NCI-H82 (cell line): ENCODE measurements at regions not wholly inside any gene's neighbourhood (a gene's known extent, or its start where the extent isn't known, plus 50 kb on each side); places are given as distances from the start of the nearest gene placed in this dataset.

ENCODE experiments used
- DNase-seq: peaks from one replicate; lab custom pipeline; 2025; lab: John Stamatoyannopoulos, UW

DNA sequence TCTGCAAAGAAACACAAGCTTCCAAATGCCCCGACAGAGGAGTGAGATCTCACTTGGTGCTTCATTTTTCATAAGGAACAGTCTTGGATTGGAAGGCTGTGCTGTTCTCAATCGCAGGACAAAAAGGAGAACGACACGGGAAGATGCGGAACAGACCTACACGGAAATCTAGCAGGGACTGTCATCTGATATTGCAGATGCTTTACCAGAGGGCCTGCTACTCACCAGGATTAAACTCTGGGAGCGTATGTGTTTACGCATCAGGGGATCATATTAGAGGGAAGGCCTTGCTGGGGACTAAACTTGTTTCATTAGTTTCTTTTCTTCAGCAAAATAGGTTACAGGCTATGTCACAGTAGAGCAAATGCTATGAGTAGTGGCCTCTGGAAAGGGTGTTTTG lies 82.8 kb upstream of the EEPD1 start:
- peak; percentile 64 for DNase-seq

DNA sequence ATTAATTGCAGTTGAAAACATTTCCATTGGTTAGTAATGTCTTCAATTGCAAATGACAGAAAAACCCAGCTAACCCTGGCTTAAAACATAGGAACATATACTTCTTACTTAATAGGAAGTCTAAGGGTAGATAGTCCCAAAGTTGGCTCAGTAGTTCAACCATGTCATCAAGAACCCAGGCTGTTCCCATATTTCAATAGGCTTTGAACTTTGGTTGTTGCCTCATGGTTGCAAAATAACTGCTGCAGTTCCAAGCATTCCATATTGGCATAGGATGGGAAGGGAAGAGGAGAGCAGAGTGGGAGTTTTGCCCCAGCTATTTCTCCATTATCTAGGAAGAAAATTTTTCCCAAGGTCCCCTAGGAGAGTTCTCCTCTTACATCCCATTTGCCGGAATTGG lies 81.4 kb upstream of the EEPD1 start:
- no peak for DNase-seq

DNA sequence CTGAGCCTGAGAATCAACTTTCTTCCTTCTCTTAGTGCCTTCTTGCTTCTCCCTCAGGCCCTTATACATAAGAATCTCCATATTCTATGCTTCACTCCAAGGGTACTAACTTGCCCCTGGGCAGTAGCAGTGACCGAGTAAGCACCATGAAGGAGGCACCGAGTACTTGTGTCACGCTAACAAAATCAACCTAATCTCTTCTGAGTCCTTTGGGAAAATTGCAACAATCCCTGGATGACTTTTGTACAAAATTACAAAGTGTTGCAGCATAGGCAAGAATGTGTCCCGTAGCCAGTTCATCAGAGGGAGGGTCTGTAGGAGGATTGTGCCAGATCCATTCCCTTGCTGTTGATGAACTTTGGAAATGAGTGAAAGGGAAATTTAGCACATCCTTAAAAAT lies 80.4 kb upstream of the EEPD1 start:
- no peak for DNase-seq

DNA sequence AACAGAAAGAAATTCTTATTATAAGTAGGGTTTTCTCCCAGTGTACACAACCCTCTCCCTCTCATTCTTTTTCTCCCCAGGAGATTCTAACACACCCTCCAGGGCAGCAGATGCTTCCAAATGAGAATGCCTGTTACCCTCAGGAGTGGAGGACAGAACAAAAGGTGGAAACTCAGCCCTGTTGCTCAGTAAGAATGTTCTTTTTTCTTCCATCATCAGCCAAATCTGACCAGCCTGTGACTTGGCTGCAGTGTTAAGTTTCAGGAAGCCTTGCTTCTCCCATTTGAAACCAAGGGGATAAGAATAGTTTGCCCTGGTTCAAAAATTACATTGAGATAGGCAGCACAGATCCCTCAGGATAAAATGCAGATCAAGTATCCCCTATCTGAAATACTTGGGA lies 77.5 kb upstream of the EEPD1 start:
- DNase-seq = no peak

GRCh38 chr7:36076074-36076473 lies 77.0 kb upstream of the EEPD1 start:
- DNase-seq = no peak

GRCh38 chr7:36078816-36079360 lies 74.2 kb upstream of the EEPD1 start:
- no peak for DNase-seq

GRCh38 chr7:36079446-36080025 lies 73.5 kb upstream of the EEPD1 start:
- DNase-seq = no peak

GRCh38 chr7:36080843-36081242 lies 72.2 kb upstream of the EEPD1 start:
- DNase-seq = no peak

GRCh38 chr7:36082216-36082615 lies 70.8 kb upstream of the EEPD1 start:
- DNase-seq = no peak

GRCh38 chr7:36082910-36083309 lies 70.1 kb upstream of the EEPD1 start:
- DNase-seq = peak; percentile 9

- no peak for DNase-seq
These were observed 69.3 kb upstream of the EEPD1 start for GRCh38 chr7:36083626-36084380.

- DNase-seq = peak; percentile 64
These were observed 68.5 kb upstream of the EEPD1 start for GRCh38 chr7:36084485-36085091.

- DNase-seq = no peak
These were observed 68.0 kb upstream of the EEPD1 start for GRCh38 chr7:36085096-36085495.

DNA sequence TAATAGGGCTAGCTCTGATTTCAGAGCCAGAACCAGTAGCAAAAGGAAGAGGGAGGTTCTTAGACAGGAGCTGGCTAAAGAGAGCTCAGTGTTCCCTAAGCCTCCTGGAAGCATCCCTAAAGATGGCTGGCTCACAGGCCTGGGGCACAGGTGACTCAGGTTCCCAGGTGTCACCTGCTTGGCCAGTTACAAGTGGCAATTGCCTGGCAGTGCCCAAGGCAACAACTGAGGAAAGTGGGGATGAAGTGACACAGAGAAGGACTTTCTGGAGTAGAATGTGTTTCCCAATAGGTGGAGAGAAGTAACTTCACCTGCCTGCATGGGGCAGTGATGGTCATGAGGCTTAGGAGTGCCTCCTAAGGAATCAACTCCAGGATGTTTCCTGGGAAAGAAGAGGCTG lies 66.5 kb upstream of the EEPD1 start:
- DNase-seq = no peak

DNA sequence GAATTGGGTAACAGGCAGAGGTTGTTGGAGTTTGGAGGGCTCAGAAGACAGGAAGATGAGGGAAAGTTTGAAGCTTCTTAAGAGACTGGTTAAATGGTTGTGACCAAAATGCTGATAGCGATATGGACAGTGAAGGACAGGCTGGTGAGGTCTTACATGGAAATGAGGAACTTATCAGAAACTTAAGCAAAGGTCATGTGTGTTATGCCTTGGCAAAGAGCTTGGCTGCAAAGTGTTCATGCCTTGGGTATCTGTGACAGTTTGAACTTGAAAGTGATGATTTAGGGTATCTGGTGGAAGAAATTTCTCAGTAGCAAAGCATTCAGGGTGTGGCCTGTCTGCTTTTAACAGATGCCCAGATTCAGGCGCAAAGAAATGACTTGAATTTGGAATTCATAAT lies 64.5 kb upstream of the EEPD1 start:
- no peak for DNase-seq

DNA sequence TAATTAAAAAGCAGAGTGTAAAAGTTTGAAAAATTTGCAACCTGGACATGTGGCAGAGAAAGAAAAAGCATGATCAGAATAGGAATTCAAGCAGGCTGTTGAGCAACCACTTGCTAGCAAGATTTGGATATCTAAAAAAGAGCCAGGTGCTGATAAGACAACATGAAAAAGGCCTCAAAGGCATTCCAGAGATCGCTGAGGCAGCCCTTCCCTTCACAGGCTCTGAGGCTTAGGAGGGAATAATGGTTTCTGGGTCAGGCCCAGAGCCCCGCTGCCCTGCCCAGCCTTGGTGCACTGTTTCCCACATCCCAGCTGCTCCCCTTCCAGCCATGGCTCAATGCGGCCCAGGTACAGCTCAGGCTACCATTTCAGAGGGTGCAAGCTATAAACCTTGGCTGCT lies 64.1 kb upstream of the EEPD1 start:
- no peak for DNase-seq

DNA sequence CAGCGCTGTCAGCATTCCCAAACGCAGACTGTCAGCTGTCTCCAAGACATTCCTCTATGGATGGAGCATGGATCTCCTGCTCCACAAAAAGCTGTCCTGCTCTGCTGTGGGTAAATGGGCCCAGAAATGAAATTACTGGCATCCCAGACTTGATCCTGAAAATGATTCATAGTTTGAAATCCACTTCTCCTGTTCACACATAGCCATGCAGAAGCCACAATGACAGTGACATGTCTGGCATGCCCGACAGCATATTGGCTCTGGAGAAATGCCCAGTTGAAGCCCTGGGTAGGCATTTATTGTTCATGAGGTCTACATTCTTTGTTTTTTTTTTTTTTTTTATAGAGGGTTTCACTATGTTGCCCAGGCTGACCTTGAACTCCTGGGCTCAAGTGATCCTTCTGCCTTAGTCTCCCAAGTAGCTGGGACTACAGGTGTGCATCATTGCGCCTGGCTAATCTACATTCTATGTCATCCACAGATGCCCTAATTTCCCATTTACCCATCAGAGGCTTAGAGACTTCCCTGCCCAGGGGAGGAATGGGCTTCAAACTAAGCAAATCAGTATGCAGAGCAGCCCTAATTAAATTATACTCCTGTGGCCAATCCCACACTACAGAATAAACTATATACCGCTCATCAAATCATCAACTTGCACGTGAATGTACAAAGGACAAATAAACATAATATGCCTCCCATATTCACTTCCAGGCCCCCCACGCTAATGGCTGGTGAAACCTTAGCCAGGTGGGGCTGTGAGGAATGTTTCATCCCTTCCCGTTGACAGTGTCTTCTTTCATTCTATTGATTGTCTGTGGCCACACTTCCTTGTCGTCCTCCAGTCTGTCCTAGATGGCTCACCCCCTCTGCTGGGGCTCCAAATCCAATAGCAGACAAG lies 61.8 kb upstream of the EEPD1 start:
- DNase-seq = no peak

GRCh38 chr7:36091874-36092176 lies 61.2 kb upstream of the EEPD1 start:
- no peak for DNase-seq

GRCh38 chr7:36092221-36092771 lies 60.8 kb upstream of the EEPD1 start:
- DNase-seq = no peak

- no peak for DNase-seq
These were observed 56.5 kb upstream of the EEPD1 start for GRCh38 chr7:36096460-36097095.

DNA sequence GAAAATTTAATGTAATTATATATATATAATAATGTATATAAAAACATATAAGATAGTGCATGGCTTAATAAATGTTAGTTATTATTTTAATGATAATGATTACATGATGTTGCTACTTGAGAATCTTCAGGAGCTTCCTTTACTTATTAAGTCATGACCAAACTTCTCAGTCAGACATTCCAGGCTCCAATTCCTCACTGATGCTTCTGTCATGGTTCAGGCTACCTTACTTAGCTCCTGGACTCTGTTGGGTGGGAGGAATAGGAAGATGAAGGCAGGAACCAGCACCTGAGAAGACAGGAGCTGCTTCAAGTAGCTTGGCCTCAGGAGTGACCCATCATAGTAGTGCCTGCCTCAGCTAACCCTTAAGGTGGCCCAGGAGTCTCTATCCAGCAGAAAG lies 55.0 kb upstream of the EEPD1 start:
- DNase-seq = no peak

DNA sequence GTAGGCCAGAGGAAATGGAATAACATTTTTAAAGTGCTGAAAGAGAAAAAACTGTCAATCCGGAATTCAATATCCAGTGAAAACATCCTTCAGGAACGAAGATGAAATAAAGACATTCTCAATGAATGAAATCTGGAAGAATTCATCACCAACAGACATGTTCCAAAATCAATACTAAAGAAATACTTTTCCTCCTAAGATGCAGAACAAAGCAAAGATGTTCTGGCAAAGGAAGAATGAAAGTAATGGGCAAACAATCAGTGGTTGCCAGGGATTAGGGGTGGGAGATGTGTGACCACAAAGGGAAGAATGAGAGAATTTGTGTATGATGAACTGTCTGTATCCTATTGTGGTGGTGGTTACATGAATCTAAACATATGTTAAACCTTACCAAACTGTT lies 52.8 kb upstream of the EEPD1 start:
- no peak for DNase-seq
